ENCODE measurements at regions not wholly inside any gene's neighbourhood (a gene's known extent, or its start where the extent isn't known, plus 50 kb on each side); places are given as distances from the start of the nearest gene placed in this dataset.
"Not testable (repeated sequence)": the region's sequence is repeated elsewhere in the genome, so short reads cannot be mapped to it uniquely, and the experiment has no call there.

- TF ChIP-seq, protein P1, sequence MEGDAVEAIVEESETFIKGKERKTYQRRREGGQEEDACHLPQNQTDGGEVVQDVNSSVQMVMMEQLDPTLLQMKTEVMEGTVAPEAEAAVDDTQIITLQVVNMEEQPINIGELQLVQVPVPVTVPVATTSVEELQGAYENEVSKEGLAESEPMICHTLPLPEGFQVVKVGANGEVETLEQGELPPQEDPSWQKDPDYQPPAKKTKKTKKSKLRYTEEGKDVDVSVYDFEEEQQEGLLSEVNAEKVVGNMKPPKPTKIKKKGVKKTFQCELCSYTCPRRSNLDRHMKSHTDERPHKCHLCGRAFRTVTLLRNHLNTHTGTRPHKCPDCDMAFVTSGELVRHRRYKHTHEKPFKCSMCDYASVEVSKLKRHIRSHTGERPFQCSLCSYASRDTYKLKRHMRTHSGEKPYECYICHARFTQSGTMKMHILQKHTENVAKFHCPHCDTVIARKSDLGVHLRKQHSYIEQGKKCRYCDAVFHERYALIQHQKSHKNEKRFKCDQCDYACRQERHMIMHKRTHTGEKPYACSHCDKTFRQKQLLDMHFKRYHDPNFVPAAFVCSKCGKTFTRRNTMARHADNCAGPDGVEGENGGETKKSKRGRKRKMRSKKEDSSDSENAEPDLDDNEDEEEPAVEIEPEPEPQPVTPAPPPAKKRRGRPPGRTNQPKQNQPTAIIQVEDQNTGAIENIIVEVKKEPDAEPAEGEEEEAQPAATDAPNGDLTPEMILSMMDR (IDR thresholded peaks at IDR 0.05): not testable (repeated sequence)
- TF ChIP-seq POLR2A (IDR thresholded peaks at IDR 0.05): not testable (repeated sequence)
Observed at GRCh38 chr9:62125631-62126611, 936.1 kb downstream of the SPATA31A7 start.
